CD4-positive, alpha-beta T cell treated with Interleukin-12 subunit alpha and Interleukin-12 subunit beta, for 1 hour (primary cell): ENCODE measurements at regions not wholly inside any gene's neighbourhood (a gene's known extent, or its start where the extent isn't known, plus 50 kb on each side); places are given as distances from the start of the nearest gene placed in this dataset.
"Not testable (repeated sequence)": the region's sequence is repeated elsewhere in the genome, so short reads cannot be mapped to it uniquely, and the experiment has no call there.

Source experiments
- DNase-seq: peaks from one replicate; pipeline ENCODE4 v3.0.0-alpha.2; 2020

- no peak for DNase-seq
Observed at GRCh38 chr18:9021458-9021857, 81.0 kb upstream of the NDUFV2 start.

GRCh38 chr18:9022397-9023155 lies 79.9 kb upstream of the NDUFV2 start:
- no peak for DNase-seq

GRCh38 chr18:9024031-9024646 lies 78.4 kb upstream of the NDUFV2 start:
- not testable (repeated sequence) for DNase-seq

- no peak for DNase-seq
Observed at GRCh38 chr18:9025091-9025838, 77.2 kb upstream of the NDUFV2 start.

- DNase-seq: no peak
Observed at GRCh38 chr18:9029131-9029530, 73.4 kb upstream of the NDUFV2 start.

- no peak for DNase-seq
Observed at GRCh38 chr18:9032519-9032918, 70.0 kb upstream of the NDUFV2 start.

- DNase-seq: no peak
Observed at GRCh38 chr18:9038277-9038871, 64.1 kb upstream of the NDUFV2 start.

- no peak for DNase-seq
Observed at GRCh38 chr18:9039441-9040071, 62.9 kb upstream of the NDUFV2 start.

GRCh38 chr18:9042766-9043481 lies 59.6 kb upstream of the NDUFV2 start:
- DNase-seq: no peak

GRCh38 chr18:9043581-9043980 lies 58.9 kb upstream of the NDUFV2 start:
- DNase-seq: no peak

GRCh38 chr18:9047715-9048114 lies 54.8 kb upstream of the NDUFV2 start:
- no peak for DNase-seq

GRCh38 chr18:9048236-9048635 lies 54.3 kb upstream of the NDUFV2 start:
- no peak for DNase-seq

GRCh38 chr18:9048808-9049494 lies 53.5 kb upstream of the NDUFV2 start:
- no peak for DNase-seq

GRCh38 chr18:9049495-9049809 lies 53.0 kb upstream of the NDUFV2 start:
- no peak for DNase-seq

GRCh38 chr18:9050628-9051284 lies 51.7 kb upstream of the NDUFV2 start:
- DNase-seq: not testable (repeated sequence)
